BLaER1 treated with 17β-estradiol and CSF1 and Interleukin-3, amounts not matched to agents 10 nM and 100 nM (cell line): ENCODE measurements at regions not wholly inside any gene's neighbourhood (a gene's known extent, or its start where the extent isn't known, plus 50 kb on each side); places are given as distances from the start of the nearest gene placed in this dataset.

Experiments used
- H3K27ac ChIP-seq, 11 experiments: shearing (Covaris generic); formaldehyde crosslinking; 2 replicates each; pipeline ENCODE4 v1.8.1; 2022
- H3K27me3 ChIP-seq, 11 experiments: shearing (Covaris generic); formaldehyde crosslinking; 2 replicates each; pipeline ENCODE4 v1.8.1; 2022
- H3K36me3 ChIP-seq, 11 experiments: shearing (Covaris generic); formaldehyde crosslinking; 2 replicates each; pipeline ENCODE4 v1.8.1; 2022
- H3K4me1 ChIP-seq, 10 experiments: shearing (Covaris generic); formaldehyde crosslinking; 2 replicates each; pipeline ENCODE4 v1.8.1; 2022
- H3K4me2 ChIP-seq, 11 experiments: shearing (Covaris generic); formaldehyde crosslinking; 2 replicates each; pipeline ENCODE4 v1.8.1; 2022
- H3K4me3 ChIP-seq, 10 experiments: shearing (Covaris generic); formaldehyde crosslinking; 2 replicates each; pipeline ENCODE4 v1.8.1; 2022
- H3K9ac ChIP-seq, 11 experiments: shearing (Covaris generic); formaldehyde crosslinking; 2 replicates each; pipeline ENCODE4 v1.8.1; 2022
- H3K9me3 ChIP-seq, 11 experiments: shearing (Covaris generic); formaldehyde crosslinking; replicated peaks in 1 of 11; 2 replicates each; pipeline ENCODE4 v1.8.1; 2022
- H4K20me1 ChIP-seq, 11 experiments: shearing (Covaris generic); formaldehyde crosslinking; 2 replicates each; pipeline ENCODE4 v1.8.1; 2022
- Cebpa-rat ChIP-seq, 11 experiments: shearing (Covaris generic); IDR thresholded peaks; 2 replicates each; pipeline ENCODE4 v1.8.1; 2022

GRCh38 chr15:62641825-62642224 is 400.7 kb upstream of the TPM1 start:
- Histone ChIP-seq H3K27ac (peak overlapping the region in 9 of 11 experiments; percentile 7 to 72 (median 62); a peak in 16 of 22 replicates), H4K20me1 (no peaks in the 10 kb centered on the region), H3K4me2 (peak overlapping the region; percentile 33 to 77 (median 64)), H3K9me3 (no peaks in the 10 kb centered on the region), H3K4me1 (peaks cover 9 to 21% (median 15%) of the 10 kb centered on the region in 10 experiments; a peak in 19 of 20 replicates), H3K9ac (peak overlapping the region in 5 of 11 experiments; percentile 8 to 48 (median 28); a peak in 5 of 22 replicates), H3K27me3 (no peaks in the 10 kb centered on the region), H3K36me3 (no peaks in the 10 kb centered on the region), H3K4me3 (no peak overlapping the region; a peak in 1 of 20 replicates)
- peak in 4 of 11 experiments; percentile 7 to 19 (median 15); a peak in 1 of 22 replicates for TF ChIP-seq Cebpa-rat (IDR thresholded peaks at IDR 0.05)

DNA sequence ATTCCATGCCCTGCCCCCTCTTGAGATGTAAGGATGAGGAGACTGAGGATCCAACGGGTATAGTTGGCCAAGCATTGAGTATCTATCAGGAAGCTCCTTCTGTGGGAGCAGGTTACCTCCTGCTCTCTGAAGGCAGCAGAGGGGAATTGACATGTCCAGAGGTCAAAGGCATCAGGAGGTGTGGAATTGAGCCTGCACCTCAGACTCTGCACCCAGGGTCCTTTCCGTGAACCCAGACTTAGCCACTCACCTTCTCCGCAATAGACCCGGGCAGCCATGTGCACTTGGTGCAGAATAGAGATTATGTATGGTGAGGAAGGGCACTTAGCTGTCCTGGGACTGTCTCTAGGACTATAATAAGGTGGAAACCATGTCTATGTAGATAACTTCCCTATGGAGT is 399.0 kb upstream of the TPM1 start:
- no peaks in the 10 kb centered on the region for H4K20me1 ChIP-seq
- no peak for TF ChIP-seq Cebpa-rat (IDR thresholded peaks at IDR 0.05)
- no peak overlapping the region for H3K9ac ChIP-seq
- no peak overlapping the region for H3K4me3 ChIP-seq
- no peaks in the 10 kb centered on the region for H3K27me3 ChIP-seq
- H3K9me3 ChIP-seq: no peaks in the 10 kb centered on the region
- no peak overlapping the region for H3K4me2 ChIP-seq
- H3K4me1 ChIP-seq: peaks cover 9 to 36% (median 23%) of the 10 kb centered on the region in 10 experiments; a peak in 19 of 20 replicates
- H3K27ac ChIP-seq: no peak overlapping the region
- H3K36me3 ChIP-seq: no peaks in the 10 kb centered on the region

GRCh38 chr15:62644216-62644888 is 398.2 kb upstream of the TPM1 start:
- no peaks in the 10 kb centered on the region for H4K20me1 ChIP-seq
- no peak overlapping the region for H3K4me2 ChIP-seq
- H3K9me3 ChIP-seq: no peaks in the 10 kb centered on the region
- H3K27me3 ChIP-seq: no peaks in the 10 kb centered on the region
- no peak for TF ChIP-seq Cebpa-rat (IDR thresholded peaks at IDR 0.05)
- H3K4me1 ChIP-seq: peaks cover 9 to 44% (median 27%) of the 10 kb centered on the region in 10 experiments; a peak in 19 of 20 replicates
- H3K27ac ChIP-seq: peak overlapping the region in 2 of 11 experiments; percentile 16 to 25; a peak in 1 of 22 replicates
- H3K36me3 ChIP-seq: no peaks in the 10 kb centered on the region
- H3K9ac ChIP-seq: no peak overlapping the region
- H3K4me3 ChIP-seq: no peak overlapping the region

DNA sequence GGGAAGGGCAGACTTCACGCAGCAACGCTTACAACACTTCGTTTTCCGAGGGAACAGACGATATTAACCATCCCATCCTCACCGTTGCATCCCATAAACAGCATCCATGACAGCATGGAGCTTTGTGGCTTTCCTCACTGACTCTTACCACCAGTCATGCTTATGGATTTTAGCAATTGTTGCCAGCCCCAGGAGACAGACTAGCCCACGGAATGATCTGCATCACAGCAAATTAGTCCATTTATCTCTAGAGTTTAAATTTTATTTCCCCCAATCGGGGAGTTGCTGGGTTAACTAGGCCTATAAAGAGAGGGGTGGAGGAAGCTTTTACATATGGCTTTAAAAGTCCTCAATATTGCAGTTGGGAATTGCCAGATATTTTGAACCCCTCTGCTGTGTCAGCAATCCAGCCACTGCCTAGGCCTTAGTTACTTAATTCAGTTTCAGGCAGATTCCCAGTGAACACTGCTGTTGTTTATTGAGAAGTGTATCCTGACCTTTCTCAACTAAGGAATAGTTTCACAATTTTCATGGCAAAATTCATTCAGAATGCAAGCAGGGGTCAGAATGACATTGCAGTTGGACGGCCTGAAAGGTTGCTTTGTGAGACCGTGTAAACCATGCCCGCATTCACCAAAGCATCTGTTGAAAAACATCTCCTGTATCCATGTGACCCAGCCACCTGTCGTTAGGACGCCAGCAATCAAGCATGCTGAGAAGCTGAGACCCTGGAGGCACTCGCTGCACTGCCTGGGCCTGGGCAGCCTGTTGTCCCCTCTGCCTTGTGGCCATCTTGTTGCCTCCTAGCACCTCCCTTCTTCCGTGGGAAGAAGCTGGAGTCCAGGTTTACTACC is 397.4 kb upstream of the TPM1 start:
- Histone ChIP-seq H4K20me1 (no peaks in the 10 kb centered on the region), H3K9ac (no peak overlapping the region), H3K4me3 (no peak overlapping the region), H3K4me1 (peaks cover 9 to 51% (median 34%) of the 10 kb centered on the region in 10 experiments; a peak in 19 of 20 replicates), H3K36me3 (no peaks in the 10 kb centered on the region), H3K9me3 (no peaks in the 10 kb centered on the region), H3K27me3 (no peaks in the 10 kb centered on the region), H3K4me2 (no peak overlapping the region), H3K27ac (0 out of 22 replicates have a peak overlapping the region, but pooled peaks of 1 of the 11 experiments have one; percentile 25)
- TF ChIP-seq Cebpa-rat (IDR thresholded peaks at IDR 0.05): no peak

- Histone ChIP-seq H4K20me1 (no peaks in the 10 kb centered on the region), H3K27ac (peak overlapping the region in 2 of 11 experiments; percentile 47 to 83; a peak in 2 of 22 replicates), H3K9ac (no peak overlapping the region), H3K27me3 (no peaks in the 10 kb centered on the region), H3K4me1 (peaks cover under 1 to 60% (median 31%) of the 10 kb centered on the region in 10 experiments; a peak in 18 of 20 replicates), H3K36me3 (no peaks in the 10 kb centered on the region), H3K9me3 (no peaks in the 10 kb centered on the region), H3K4me3 (no peak overlapping the region), H3K4me2 (peak overlapping the region in 5 of 11 experiments; percentile 9 to 77 (median 55); a peak in 8 of 22 replicates)
- TF ChIP-seq Cebpa-rat (IDR thresholded peaks at IDR 0.05): no peak
These were observed 395.2 kb upstream of the TPM1 start for GRCh38 chr15:62647202-62647842.

DNA sequence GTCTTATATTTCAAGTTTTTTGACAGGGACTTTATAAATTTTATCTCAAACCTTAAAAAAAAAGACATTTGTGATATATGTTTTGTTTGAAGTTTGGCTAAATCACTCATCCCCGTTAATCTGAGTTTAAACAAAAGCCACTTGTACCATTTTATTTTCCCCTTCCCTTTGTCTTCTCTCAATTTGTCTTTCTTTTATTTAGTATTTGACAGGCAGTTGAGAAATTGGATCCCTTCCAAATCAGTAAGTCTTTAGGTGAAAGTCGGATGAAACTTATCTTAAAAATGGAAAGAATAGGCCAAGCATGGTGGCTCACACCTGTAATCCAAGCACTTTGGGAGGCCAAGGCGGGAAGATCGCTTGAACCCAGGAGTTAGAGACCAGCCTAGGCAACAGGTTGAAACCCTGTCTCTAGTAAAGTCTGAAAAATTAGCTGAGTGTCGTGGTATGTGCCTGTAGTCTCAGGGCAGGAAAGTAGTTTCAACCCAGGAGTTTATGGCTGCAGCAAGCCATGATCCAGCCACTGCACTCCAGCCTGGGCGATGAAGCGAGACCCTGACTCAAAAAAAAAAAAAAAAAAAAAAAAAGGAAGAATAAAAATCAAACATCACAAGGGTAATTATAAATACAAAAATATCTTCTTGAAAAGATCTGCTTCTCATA is 394.6 kb upstream of the TPM1 start:
- TF ChIP-seq Cebpa-rat (IDR thresholded peaks at IDR 0.05): no peak
- Histone ChIP-seq H3K9ac (no peak overlapping the region), H3K4me3 (no peak overlapping the region)

DNA sequence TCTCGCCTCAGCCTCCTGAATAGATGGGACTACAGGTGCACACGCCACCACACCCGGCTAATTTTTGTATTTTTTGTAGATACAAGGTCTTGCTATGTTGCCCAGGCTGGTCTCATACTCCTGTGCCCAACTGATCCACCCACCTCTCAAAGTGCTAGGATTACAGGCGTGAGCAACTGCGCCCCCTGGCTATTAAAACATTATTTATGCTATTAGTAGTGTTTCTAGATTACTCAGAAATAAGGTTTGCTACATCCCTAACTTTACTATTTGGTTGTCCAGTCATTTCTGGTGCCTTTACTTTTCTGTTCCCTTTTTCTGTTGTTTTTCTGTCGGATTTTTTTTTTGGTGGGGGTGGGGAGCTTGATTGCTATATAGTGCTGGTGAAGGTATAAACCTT is 393.6 kb upstream of the TPM1 start:
- Histone ChIP-seq H3K9ac (peak overlapping the region in 5 of 11 experiments; percentile 25 to 67 (median 59); a peak in 7 of 22 replicates), H3K4me2 (peak overlapping the region in 7 of 11 experiments; percentile 32 to 86 (median 77); a peak in 12 of 22 replicates), H3K27ac (peak overlapping the region in 9 of 11 experiments; percentile 32 to 85 (median 70); a peak in 18 of 22 replicates)

More for the DNA sequence above, 394.6 kb upstream of the TPM1 start:
- H3K27me3 ChIP-seq: no peaks in the 10 kb centered on the region
- peak overlapping the region in 2 of 11 experiments; percentile 47 to 83; a peak in 2 of 22 replicates for H3K27ac ChIP-seq
- no peaks in the 10 kb centered on the region for H4K20me1 ChIP-seq
- H3K36me3 ChIP-seq: no peaks in the 10 kb centered on the region
- H3K4me1 ChIP-seq: peaks cover 0 to 60% (median 29%) of the 10 kb centered on the region in 10 experiments; a peak in 15 of 20 replicates
- H3K9me3 ChIP-seq: no peaks in the 10 kb centered on the region
- peak overlapping the region in 5 of 11 experiments; percentile 9 to 77 (median 55); a peak in 7 of 22 replicates for H3K4me2 ChIP-seq

More for the DNA sequence above, 393.6 kb upstream of the TPM1 start:
- no peak overlapping the region; a peak in 1 of 20 replicates for H3K4me3 ChIP-seq
- no peaks in the 10 kb centered on the region for H3K36me3 ChIP-seq
- H3K9me3 ChIP-seq: peaks cover 0 to 2% (median 0%) of the 10 kb centered on the region in 11 experiments; a peak in 2 of 22 replicates
- TF ChIP-seq Cebpa-rat (IDR thresholded peaks at IDR 0.05): no peak
- no peaks in the 10 kb centered on the region for H3K27me3 ChIP-seq
- H3K4me1 ChIP-seq: peaks cover 0 to 70% (median 32%) of the 10 kb centered on the region in 10 experiments; a peak in 15 of 20 replicates
- H4K20me1 ChIP-seq: no peaks in the 10 kb centered on the region
